ENCODE measurements at regions not wholly inside any gene's neighbourhood (a gene's known extent, or its start where the extent isn't known, plus 50 kb on each side); places are given as distances from the start of the nearest gene placed in this dataset.

DNA sequence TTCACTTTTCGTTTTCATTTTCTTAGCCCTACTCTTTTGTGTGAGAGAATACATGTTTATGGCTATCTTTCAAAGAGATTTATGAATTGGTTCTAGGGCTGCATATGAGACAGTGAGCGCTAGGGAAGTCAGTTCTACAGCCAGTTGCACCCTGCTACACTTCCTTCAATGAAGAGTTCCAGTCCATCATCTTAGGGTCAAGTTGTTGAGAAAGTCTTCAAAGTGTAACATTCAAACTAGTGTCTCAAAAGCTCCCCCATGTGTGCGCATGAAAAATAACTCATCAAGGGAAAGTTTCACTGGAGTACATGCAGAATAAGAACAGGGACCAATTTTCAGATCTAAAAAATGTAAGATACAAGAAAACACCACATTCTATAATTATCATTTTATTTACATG, 317.2 kb downstream of the DEPDC1B start:
- TF ChIP-seq EZH2phosphoT487 (IDR thresholded peaks at IDR 0.05; ENCODE audit: low read depth, severe bottlenecking, unreplicated experiment) (no peak), CTCF (IDR thresholded peaks at IDR 0.05; ENCODE audit: poor library complexity) (peak; percentile 54), EZH2 (IDR thresholded peaks at IDR 0.05; ENCODE audit: borderline replicate concordance) (no peak)
